ENCODE measurements at regions not wholly inside any gene's neighbourhood (a gene's known extent, or its start where the extent isn't known, plus 50 kb on each side); places are given as distances from the start of the nearest gene placed in this dataset.

GRCh38 chr4:12053966-12054365 lies 625.3 kb upstream of the HS3ST1 start:
- intact Hi-C loops (cut with DNase I; ENCODE audit: low total_unique reads), result no loop called here
- Histone ChIP-seq H3K27ac (no peak overlapping the region), H3K4me1 (no peaks in the 10 kb centered on the region), H3K9me3 (no peaks in the 10 kb centered on the region), H3K4me3 (no peak overlapping the region), H3K27me3 (no peaks in the 10 kb centered on the region), H3K36me3 (no peaks in the 10 kb centered on the region)
- no peak for TF ChIP-seq POLR2A (IDR thresholded peaks at IDR 0.05)
- TF ChIP-seq, protein P1, sequence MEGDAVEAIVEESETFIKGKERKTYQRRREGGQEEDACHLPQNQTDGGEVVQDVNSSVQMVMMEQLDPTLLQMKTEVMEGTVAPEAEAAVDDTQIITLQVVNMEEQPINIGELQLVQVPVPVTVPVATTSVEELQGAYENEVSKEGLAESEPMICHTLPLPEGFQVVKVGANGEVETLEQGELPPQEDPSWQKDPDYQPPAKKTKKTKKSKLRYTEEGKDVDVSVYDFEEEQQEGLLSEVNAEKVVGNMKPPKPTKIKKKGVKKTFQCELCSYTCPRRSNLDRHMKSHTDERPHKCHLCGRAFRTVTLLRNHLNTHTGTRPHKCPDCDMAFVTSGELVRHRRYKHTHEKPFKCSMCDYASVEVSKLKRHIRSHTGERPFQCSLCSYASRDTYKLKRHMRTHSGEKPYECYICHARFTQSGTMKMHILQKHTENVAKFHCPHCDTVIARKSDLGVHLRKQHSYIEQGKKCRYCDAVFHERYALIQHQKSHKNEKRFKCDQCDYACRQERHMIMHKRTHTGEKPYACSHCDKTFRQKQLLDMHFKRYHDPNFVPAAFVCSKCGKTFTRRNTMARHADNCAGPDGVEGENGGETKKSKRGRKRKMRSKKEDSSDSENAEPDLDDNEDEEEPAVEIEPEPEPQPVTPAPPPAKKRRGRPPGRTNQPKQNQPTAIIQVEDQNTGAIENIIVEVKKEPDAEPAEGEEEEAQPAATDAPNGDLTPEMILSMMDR (IDR thresholded peaks at IDR 0.05), result no peak
- no peak for DNase-seq

- intact Hi-C loops (cut with DNase I; ENCODE audit: low total_unique reads), result no loop called here
Measured at GRCh38 chr4:12053556-12053955, 624.9 kb upstream of the HS3ST1 start.

DNA sequence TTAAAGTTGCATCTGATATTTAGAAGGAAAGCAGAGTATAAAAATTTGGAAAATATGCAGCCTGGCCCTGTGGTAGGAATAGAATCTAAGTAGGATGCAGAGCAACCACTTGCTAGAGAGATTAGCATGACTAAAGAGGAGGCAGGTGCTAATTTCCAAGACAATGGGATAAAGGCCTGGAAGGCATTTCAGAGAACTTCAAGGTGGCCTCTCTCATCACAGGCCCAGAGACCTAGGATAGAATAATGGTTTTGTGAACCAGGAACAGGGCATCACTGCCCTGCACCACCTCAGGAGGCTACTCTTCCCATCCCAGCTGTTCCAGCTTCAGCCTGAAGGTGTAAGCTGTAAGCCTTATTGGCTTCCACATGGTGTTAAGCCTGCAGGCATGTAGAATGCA lies 621.7 kb upstream of the HS3ST1 start:
- Histone ChIP-seq H3K27me3 (no peaks in the 10 kb centered on the region), H3K4me1 (no peaks in the 10 kb centered on the region), H3K36me3 (no peaks in the 10 kb centered on the region), H3K4me3 (no peak overlapping the region), H3K9me3 (no peaks in the 10 kb centered on the region), H3K27ac (no peak overlapping the region)
- no peak for DNase-seq
- intact Hi-C loops (cut with DNase I; ENCODE audit: low total_unique reads), result no loop called here
- TF ChIP-seq POLR2A (IDR thresholded peaks at IDR 0.05), result no peak
- TF ChIP-seq, protein P1 (IDR thresholded peaks at IDR 0.05), result no peak

More at GRCh38 chr4:12053556-12053955, 624.9 kb upstream of the HS3ST1 start:
- no peaks in the 10 kb centered on the region for H3K4me1 ChIP-seq
- no peaks in the 10 kb centered on the region for H3K27me3 ChIP-seq
- no peak overlapping the region for H3K4me3 ChIP-seq
- H3K27ac ChIP-seq, result no peak overlapping the region
- no peak for DNase-seq
- no peaks in the 10 kb centered on the region for H3K9me3 ChIP-seq
- no peaks in the 10 kb centered on the region for H3K36me3 ChIP-seq
- TF ChIP-seq, protein P1 (IDR thresholded peaks at IDR 0.05), result no peak
- no peak for TF ChIP-seq POLR2A (IDR thresholded peaks at IDR 0.05)

GRCh38 chr4:12042818-12043217 lies 614.1 kb upstream of the HS3ST1 start:
- Histone ChIP-seq H3K9me3 (no peaks in the 10 kb centered on the region), H3K36me3 (no peaks in the 10 kb centered on the region), H3K27ac (no peak overlapping the region), H3K27me3 (no peaks in the 10 kb centered on the region), H3K4me3 (no peak overlapping the region), H3K4me1 (no peaks in the 10 kb centered on the region)
- TF ChIP-seq, protein P1 (IDR thresholded peaks at IDR 0.05), result no peak
- TF ChIP-seq POLR2A (IDR thresholded peaks at IDR 0.05), result no peak
- intact Hi-C loops (cut with DNase I; ENCODE audit: low total_unique reads), result no loop called here
- no peak for DNase-seq

- Histone ChIP-seq H3K4me3 (no peak overlapping the region), H3K4me1 (no peaks in the 10 kb centered on the region), H3K27me3 (no peaks in the 10 kb centered on the region), H3K27ac (no peak overlapping the region), H3K9me3 (no peaks in the 10 kb centered on the region), H3K36me3 (no peaks in the 10 kb centered on the region)
- intact Hi-C loops (cut with DNase I; ENCODE audit: low total_unique reads), result no loop called here
- no peak for TF ChIP-seq POLR2A (IDR thresholded peaks at IDR 0.05)
- TF ChIP-seq, protein P1 (IDR thresholded peaks at IDR 0.05), result no peak
- DNase-seq, result no peak
Measured at GRCh38 chr4:12041828-12042227, 613.1 kb upstream of the HS3ST1 start.
